GM10266 (cell line): ENCODE measurements at regions not wholly inside any gene's neighbourhood (a gene's known extent, or its start where the extent isn't known, plus 50 kb on each side); places are given as distances from the start of the nearest gene placed in this dataset.

Experiments
- DNase-seq: peaks from one replicate; pipeline ENCODE4 v3.0.0; 2012; ENCODE audit errors: extremely low spot score
- CTCF ChIP-seq: IDR thresholded peaks from 2 replicates; pipeline ENCODE4 v1.5.1; 2012; ENCODE audit warnings: mild to moderate bottlenecking, low read depth; ENCODE audit not compliant: control insufficient read depth, insufficient read depth; ENCODE audit errors: missing control alignments

GRCh38 chr3:177932750-177933660 lies 603.2 kb upstream of the KCNMB2 start:
- no peak for TF ChIP-seq CTCF
- no peak for DNase-seq

- TF ChIP-seq CTCF: no peak
- no peak for DNase-seq
These were observed 602.0 kb upstream of the KCNMB2 start for GRCh38 chr3:177934001-177934891.

GRCh38 chr3:177935047-177935446 lies 601.2 kb upstream of the KCNMB2 start:
- TF ChIP-seq CTCF: no peak
- no peak for DNase-seq

- no peak for TF ChIP-seq CTCF
- DNase-seq: no peak
These were observed 599.5 kb upstream of the KCNMB2 start for GRCh38 chr3:177936721-177937120.

- TF ChIP-seq CTCF: no peak
These were observed 593.3 kb upstream of the KCNMB2 start for GRCh38 chr3:177942911-177943310.

GRCh38 chr3:177944228-177944661 lies 592.0 kb upstream of the KCNMB2 start:
- no peak for DNase-seq

More at GRCh38 chr3:177942911-177943310, 593.3 kb upstream of the KCNMB2 start:
- DNase-seq: no peak

More at GRCh38 chr3:177944228-177944661, 592.0 kb upstream of the KCNMB2 start:
- TF ChIP-seq CTCF: no peak
